ENCODE measurements at regions not wholly inside any gene's neighbourhood (a gene's known extent, or its start where the extent isn't known, plus 50 kb on each side); places are given as distances from the start of the nearest gene placed in this dataset.

DNA sequence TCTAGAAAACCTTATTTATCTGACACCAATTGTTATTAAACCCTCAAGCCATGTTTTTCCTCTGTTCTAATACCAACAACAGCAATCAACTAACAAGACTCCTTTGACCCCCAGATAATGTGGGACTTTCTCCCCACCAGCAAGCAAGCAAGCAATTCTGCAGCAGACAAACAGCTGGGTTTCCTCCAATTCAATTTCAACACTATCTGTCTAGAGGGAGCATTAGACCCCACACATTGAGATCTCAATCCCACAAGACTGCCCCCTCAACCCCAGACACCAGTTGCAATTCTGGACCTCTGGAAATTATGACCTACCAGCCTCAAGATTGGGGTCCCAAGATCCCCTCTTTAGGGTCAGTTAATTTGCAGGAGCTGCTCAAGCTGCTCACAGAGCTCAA, 89.4 kb upstream of the TMEM26 start:
- Histone ChIP-seq H3K4me1 (no peaks in the 10 kb centered on the region), H3K27ac (no peak overlapping the region), H3K4me3 (no peak overlapping the region), H3K27me3 (no peaks in the 10 kb centered on the region), H3K9me3 (no peaks in the 10 kb centered on the region), H3K36me3 (no peaks in the 10 kb centered on the region)
- TF ChIP-seq POLR2A (IDR thresholded peaks at IDR 0.05), result no peak
- TF ChIP-seq CTCF (IDR thresholded peaks at IDR 0.05), result no peak
- no peak for DNase-seq
- intact Hi-C loops (cut with DNase I), result no loop called here

DNA sequence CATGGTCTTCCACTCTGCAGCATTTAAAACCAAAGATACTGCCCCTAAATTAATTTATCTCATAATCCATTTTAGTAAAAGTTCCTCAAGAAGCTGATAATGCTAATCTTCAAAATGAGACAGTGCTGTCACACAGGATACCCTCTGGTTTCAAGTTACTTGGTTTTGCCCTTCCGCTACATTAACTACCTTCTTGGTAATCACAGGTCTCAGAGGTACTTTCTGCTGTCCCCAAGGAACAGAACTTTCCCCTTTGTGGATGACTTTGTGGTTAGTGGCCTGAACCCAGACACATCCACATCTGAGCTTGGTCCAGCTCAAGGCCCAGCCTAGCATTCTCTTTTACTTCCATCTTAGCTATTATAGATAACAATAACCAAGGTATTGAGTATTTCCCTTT, 88.8 kb upstream of the TMEM26 start:
- intact Hi-C loops (cut with DNase I), result no loop called here
- H3K4me1 ChIP-seq, result no peaks in the 10 kb centered on the region
- no peak for DNase-seq
- 100% methylated on average over 1 of the region's 1 CpG for WGBS, 2 donors
- H3K27ac ChIP-seq, result no peak overlapping the region
- H3K4me3 ChIP-seq, result no peak overlapping the region
- H3K9me3 ChIP-seq, result no peaks in the 10 kb centered on the region
- TF ChIP-seq POLR2A (IDR thresholded peaks at IDR 0.05) (no peak), CTCF (IDR thresholded peaks at IDR 0.05) (no peak)
- no peaks in the 10 kb centered on the region for H3K27me3 ChIP-seq
- H3K36me3 ChIP-seq, result no peaks in the 10 kb centered on the region

- no peak for TF ChIP-seq POLR2A (IDR thresholded peaks at IDR 0.05)
- TF ChIP-seq CTCF (IDR thresholded peaks at IDR 0.05), result no peak
- H3K4me3 ChIP-seq, result no peak overlapping the region
- intact Hi-C loops (cut with DNase I), result no loop called here
- 89 to 95% methylated on average over 8 of the region's 8 CpGs for whole genome bisulfite sequencing, 2 donors
- no peaks in the 10 kb centered on the region for H3K36me3 ChIP-seq
- no peaks in the 10 kb centered on the region for H3K27me3 ChIP-seq
- H3K27ac ChIP-seq, result no peak overlapping the region
- H3K4me1 ChIP-seq, result no peaks in the 10 kb centered on the region
- H3K9me3 ChIP-seq, result no peaks in the 10 kb centered on the region
- DNase-seq, result no peak
Measured at GRCh38 chr10:61539876-61540275, 86.7 kb upstream of the TMEM26 start.

- H3K27me3 ChIP-seq, result no peaks in the 10 kb centered on the region
- H3K27ac ChIP-seq, result no peak overlapping the region
- no peak for DNase-seq
- H3K4me1 ChIP-seq, result no peaks in the 10 kb centered on the region
- intact Hi-C loops (cut with DNase I), result no loop called here
- H3K36me3 ChIP-seq, result no peaks in the 10 kb centered on the region
- no peak for TF ChIP-seq CTCF (IDR thresholded peaks at IDR 0.05)
- no peak for TF ChIP-seq POLR2A (IDR thresholded peaks at IDR 0.05)
- H3K9me3 ChIP-seq, result no peaks in the 10 kb centered on the region
- no peak overlapping the region for H3K4me3 ChIP-seq
- WGBS, 2 donors, result 30 to 41% methylated on average over 1 of the region's 1 CpG
Measured at GRCh38 chr10:61529208-61529607, 76.0 kb upstream of the TMEM26 start.

DNA sequence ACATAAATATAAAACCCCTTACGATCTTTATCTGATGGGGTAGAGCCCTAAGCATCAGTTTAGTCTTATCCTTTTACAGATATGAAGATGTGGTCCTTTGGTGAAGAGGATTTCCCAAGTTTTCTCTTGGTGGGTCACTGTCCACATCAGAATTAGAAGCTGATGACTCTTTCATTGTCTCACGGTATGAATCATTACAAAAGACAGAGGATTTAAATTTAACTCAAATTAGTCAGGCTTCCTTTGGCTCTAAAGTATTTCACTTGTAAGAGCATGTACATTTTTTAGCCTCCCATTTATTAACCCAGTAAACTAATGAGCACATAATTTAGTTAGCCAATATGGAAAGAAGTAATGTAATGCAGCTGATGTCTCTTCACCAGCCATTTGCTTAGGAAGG, 49.9 kb upstream of the TMEM26 start:
- 53 to 60% methylated on average over 2 of the region's 2 CpGs for WGBS, 2 donors
- Histone ChIP-seq H3K9me3 (no peaks in the 10 kb centered on the region), H3K27me3 (no peaks in the 10 kb centered on the region), H3K4me1 (no peaks in the 10 kb centered on the region), H3K4me3 (no peak overlapping the region), H3K27ac (no peak overlapping the region), H3K36me3 (no peaks in the 10 kb centered on the region)
- TF ChIP-seq CTCF (IDR thresholded peaks at IDR 0.05) (no peak), POLR2A (IDR thresholded peaks at IDR 0.05) (no peak)
- intact Hi-C loops (cut with DNase I), result no loop called here
- no peak for DNase-seq
